VCaP (cell line): ENCODE measurements at regions not wholly inside any gene's neighbourhood (a gene's known extent, or its start where the extent isn't known, plus 50 kb on each side); places are given as distances from the start of the nearest gene placed in this dataset.

ENCODE experiments used
- H3K27ac ChIP-seq: fragments of 450-650 bp; 2 replicates; pipeline ENCODE4 v1.5.1; 2017
- TF ChIP-seq, protein P1 (sequence below): fragments of 450-650 bp; conservative IDR thresholded peaks from 2 replicates; pipeline ENCODE4 v1.5.1; 2017; ENCODE audit warnings: mild to moderate bottlenecking, moderate library complexity

DNA sequence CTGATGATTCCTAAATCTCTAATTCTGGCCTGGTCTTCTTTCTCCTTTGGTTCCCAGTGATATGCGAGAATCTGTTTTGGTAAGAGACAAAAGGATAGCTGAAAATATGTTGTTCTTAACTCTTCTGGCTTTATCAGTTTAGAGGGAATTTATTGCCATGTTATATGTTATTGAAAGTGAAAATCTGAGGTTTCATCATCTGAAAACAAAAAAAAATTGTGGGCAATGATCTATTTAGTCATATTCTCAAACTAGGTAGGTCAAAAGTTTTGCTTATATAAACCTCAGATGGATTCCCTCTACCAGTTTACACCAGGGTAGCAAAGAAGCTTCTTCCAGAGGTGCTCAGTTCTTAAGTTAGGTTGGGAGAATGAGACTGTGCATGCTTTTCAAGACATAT, 103.6 kb downstream of the ITM2A start:
- H3K27ac ChIP-seq, result no peak overlapping the region
- TF ChIP-seq, protein P1, sequence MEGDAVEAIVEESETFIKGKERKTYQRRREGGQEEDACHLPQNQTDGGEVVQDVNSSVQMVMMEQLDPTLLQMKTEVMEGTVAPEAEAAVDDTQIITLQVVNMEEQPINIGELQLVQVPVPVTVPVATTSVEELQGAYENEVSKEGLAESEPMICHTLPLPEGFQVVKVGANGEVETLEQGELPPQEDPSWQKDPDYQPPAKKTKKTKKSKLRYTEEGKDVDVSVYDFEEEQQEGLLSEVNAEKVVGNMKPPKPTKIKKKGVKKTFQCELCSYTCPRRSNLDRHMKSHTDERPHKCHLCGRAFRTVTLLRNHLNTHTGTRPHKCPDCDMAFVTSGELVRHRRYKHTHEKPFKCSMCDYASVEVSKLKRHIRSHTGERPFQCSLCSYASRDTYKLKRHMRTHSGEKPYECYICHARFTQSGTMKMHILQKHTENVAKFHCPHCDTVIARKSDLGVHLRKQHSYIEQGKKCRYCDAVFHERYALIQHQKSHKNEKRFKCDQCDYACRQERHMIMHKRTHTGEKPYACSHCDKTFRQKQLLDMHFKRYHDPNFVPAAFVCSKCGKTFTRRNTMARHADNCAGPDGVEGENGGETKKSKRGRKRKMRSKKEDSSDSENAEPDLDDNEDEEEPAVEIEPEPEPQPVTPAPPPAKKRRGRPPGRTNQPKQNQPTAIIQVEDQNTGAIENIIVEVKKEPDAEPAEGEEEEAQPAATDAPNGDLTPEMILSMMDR, result no peak

DNA sequence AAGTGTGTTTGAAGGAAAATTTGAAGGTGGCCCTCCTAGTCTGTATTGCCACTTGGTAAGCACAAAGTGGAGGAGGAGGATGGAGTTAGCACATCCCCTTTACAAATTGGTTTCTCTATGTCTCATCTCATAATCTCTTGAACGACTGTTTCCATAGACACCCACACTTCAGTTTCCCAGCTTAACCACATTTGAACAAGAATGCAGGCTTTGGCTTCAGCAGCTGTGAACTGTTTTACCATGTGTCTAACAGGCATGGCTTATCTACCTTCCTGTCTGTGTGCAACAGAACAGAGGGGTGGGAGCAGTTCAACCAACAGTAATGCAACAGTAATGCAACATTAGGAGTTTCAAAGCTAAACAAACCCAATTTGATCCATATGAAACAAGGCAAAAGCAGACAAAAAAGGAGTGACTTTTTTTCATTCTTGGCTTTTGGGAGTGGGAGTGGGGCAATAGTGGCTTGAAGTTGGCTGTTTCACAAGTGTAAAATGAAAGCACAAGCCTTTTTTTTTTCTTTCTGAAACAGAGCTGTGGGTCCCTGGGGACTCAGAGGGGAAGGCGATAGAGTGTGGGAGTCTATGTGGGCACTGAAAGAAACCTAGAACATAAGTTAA, 108.0 kb downstream of the ITM2A start:
- TF ChIP-seq, protein P1, result no peak
- H3K27ac ChIP-seq, result no peak overlapping the region

DNA sequence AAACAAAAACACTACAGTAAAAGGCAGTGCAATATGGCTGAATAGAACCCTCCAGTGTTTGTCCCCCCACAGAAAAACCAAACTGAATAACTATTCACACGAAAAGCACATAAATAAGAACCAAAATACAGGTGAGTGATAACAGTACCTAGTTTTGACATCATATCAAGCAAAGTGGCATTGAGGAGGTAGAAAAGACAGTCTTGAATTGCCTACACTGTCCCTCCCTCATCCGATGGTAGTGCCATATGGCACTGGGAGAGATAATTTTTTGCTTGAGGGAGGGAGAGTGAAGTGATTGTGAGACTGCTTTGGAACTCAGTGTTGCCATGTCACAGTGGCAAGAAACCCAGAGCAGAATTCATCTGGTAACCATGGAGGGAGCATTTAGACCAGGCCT, 99.2 kb downstream of the GPR174 start:
- H3K27ac ChIP-seq, result no peak overlapping the region
- TF ChIP-seq, protein P1, result no peak

DNA sequence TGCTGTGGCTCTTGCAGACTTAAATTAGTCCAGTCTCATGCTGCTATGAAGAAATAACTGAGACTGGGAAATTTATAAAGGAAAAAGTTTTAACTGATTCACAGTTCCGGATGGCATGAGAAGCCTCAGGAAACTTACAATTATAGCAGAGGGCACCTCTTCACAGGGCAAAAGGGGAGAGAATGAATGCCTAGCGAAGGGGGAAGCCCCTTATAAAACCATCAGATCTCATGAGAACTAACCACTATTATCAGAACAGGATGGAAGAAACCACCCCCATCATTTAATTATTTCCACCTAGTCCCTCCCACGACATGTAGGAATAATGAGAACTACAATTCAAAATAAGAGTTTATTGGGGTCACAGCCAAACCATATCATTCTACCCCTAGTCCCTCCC, 91.4 kb downstream of the GPR174 start:
- no peak overlapping the region for H3K27ac ChIP-seq
- TF ChIP-seq, protein P1, result no peak

DNA sequence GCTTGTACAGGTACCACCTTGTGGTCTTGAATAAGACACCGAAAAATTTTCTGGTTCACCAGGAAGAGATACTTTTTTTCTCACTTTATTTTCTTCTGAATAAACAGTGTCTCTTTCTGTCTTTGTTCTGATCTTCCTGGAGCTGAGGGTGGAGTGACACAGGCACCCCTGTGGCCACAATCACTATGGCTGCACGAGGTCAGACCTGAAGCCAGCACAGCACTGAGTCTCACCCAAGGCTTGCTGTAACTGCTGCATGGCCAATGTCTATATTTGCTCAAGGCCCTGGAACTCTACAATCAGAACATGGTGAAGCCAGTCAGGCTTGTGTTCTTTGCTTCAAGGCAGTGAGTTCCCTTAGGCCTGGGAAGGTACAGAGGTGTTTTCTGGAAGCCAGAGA, 87.2 kb downstream of the GPR174 start:
- no peak overlapping the region for H3K27ac ChIP-seq
- TF ChIP-seq, protein P1, result no peak
